A549 (cell line): ENCODE measurements at regions not wholly inside any gene's neighbourhood (a gene's known extent, or its start where the extent isn't known, plus 50 kb on each side); places are given as distances from the start of the nearest gene placed in this dataset.

Source experiments
- ATAC-seq, 2 experiments: fragments of 200-7000 bp in 1 of 2; fragments of >200 bp in 1 of 2; cut with Nextera tagmentation in 1 of 2; cut with Tn5 transposase in 1 of 2; 3 replicates each; pipeline versions ENCODE4 v1.8.0 to v1.9.1; 2018 to 2020; ENCODE audit warnings: mild to moderate bottlenecking in 1 of 2, moderate library complexity in 1 of 2
- CTCF ChIA-PET: fragments of 300-600 bp; sonication (Branson Sonifier 250); formaldehyde crosslinking; extraction: SDS; loops from one replicate; lab custom pipeline; 2021; ENCODE audit warnings: antibody characterized with exemption, inconsistent platforms; lab: Yijun Ruan, JAX
- POLR2A ChIA-PET: fragments of 350-600 bp; formaldehyde crosslinking; extraction: SDS; loops from one replicate; lab custom pipeline; 2021; ENCODE audit warnings: antibody characterized with exemption, inconsistent platforms; lab: Yijun Ruan, JAX
- DNase-seq, 2 experiments: peaks; one replicate each; pipeline versions ENCODE4 v3.0.0 to v3.0.0-alpha.2; 2011 to 2016; ENCODE audit warnings: low read depth in 1 of 2, low spot score in 1 of 2
- FAIRE-seq: peaks from 2 replicates; lab custom pipeline; 2011; peaks lifted over from hg19 to GRCh38; lab: Jason Lieb, UNC
- H3K27ac ChIP-seq, 2 experiments: fragments of >200 bp; sonication (Bioruptor Twin); formaldehyde crosslinking; 3 replicates each; pipeline ENCODE4 v1.5.1; 2016 to 2017
- H3K4me1 ChIP-seq: fragments of >200 bp; sonication (Bioruptor Twin); formaldehyde crosslinking; 3 replicates; pipeline ENCODE4 v1.6.1; 2016
- H3K4me2 ChIP-seq: fragments of >200 bp; sonication (Bioruptor Twin); formaldehyde crosslinking; 3 replicates; pipeline ENCODE4 v1.6.1; 2016
- H3K4me3 ChIP-seq: fragments of >200 bp; sonication (Bioruptor Twin); formaldehyde crosslinking; 3 replicates; pipeline ENCODE4 v1.5.1; 2016
- H3K9me3 ChIP-seq: fragments of >200 bp; sonication (Bioruptor Twin); formaldehyde crosslinking; 3 replicates; pipeline ENCODE4 v1.6.1; 2016
- ATOH8 ChIP-seq: fragments of 250-450 bp; sonication (Bioruptor Pico); IDR thresholded peaks from 2 replicates; pipeline ENCODE4 v1.5.0; 2020; ENCODE audit warnings: low read depth, mild to moderate bottlenecking, moderate library complexity
- BCL3 ChIP-seq: fragments of >200 bp; sonication (Bioruptor Twin); formaldehyde crosslinking; IDR thresholded peaks from 3 replicates; pipeline ENCODE4 v1.6.1; 2016
- CBX8 ChIP-seq: fragments of 200-600 bp; sonication (generic); IDR thresholded peaks from 2 replicates; pipeline ENCODE4 v1.6.1; 2016
- CTCF ChIP-seq: fragments of >200 bp; sonication (Bioruptor Twin); formaldehyde crosslinking; IDR thresholded peaks from 3 replicates; pipeline ENCODE4 v1.5.1; 2016
- E2F6 ChIP-seq: IDR thresholded peaks from 2 replicates; pipeline ENCODE4 v1.6.1; 2012; ENCODE audit warnings: low read depth, borderline replicate concordance
- FOSL2 ChIP-seq, 2 experiments: fragments of 450-650 bp in 1 of 2; fragments of >200 bp in 1 of 2; sonication (Bioruptor Twin) in 1 of 2; formaldehyde crosslinking; IDR thresholded peaks; 2 replicates each; pipeline versions ENCODE4 v1.5.0 to v1.6.1; 2016 to 2020; ENCODE audit warnings: mild to moderate bottlenecking in 1 of 2, moderate library complexity in 1 of 2
- FOXS1 ChIP-seq: fragments of 250-450 bp; sonication (Bioruptor Pico); IDR thresholded peaks from 2 replicates; pipeline ENCODE4 v1.5.0; 2020; ENCODE audit warnings: mild to moderate bottlenecking, moderate library complexity
- HOXB13 ChIP-seq: fragments of 250-450 bp; sonication (Bioruptor Pico); IDR thresholded peaks from 2 replicates; pipeline ENCODE4 v1.5.0; 2020; ENCODE audit warnings: low read depth, mild to moderate bottlenecking, moderate library complexity
- KDM5A ChIP-seq: fragments of 200-600 bp; sonication (generic); IDR thresholded peaks from 2 replicates; pipeline ENCODE4 v1.6.1; 2016; ENCODE audit warnings: antibody characterized with exemption, mild to moderate bottlenecking
- MYC ChIP-seq: IDR thresholded peaks from 2 replicates; pipeline ENCODE4 v1.6.1; 2012; ENCODE audit warnings: mild to moderate bottlenecking, inconsistent platforms, low read length, improper control_type of control experiment, borderline replicate concordance
- NFE2L2 ChIP-seq: fragments of 150-350 bp; conservative IDR thresholded peaks from 2 replicates; pipeline ENCODE4 v1.6.1; 2014; ENCODE audit warnings: low read length
- NPAS2 ChIP-seq: fragments of 250-450 bp; sonication (Bioruptor Pico); IDR thresholded peaks from 2 replicates; pipeline ENCODE4 v1.8.0; 2022; ENCODE audit warnings: mild to moderate bottlenecking, moderate library complexity, borderline replicate concordance
- NR3C1 ChIP-seq: fragments of >200 bp; sonication (Bioruptor Twin); formaldehyde crosslinking; IDR thresholded peaks from 3 replicates; pipeline ENCODE4 v1.6.1; 2017
- POLR2A ChIP-seq: IDR thresholded peaks from 2 replicates; pipeline ENCODE4 v1.6.1; 2012; ENCODE audit warnings: mild to moderate bottlenecking, low read length
- POLR2AphosphoS2 ChIP-seq: conservative IDR thresholded peaks from 2 replicates; pipeline ENCODE4 v1.6.1; 2012; ENCODE audit warnings: low read length, improper control_type of control experiment, inconsistent platforms
- RARB ChIP-seq: fragments of 250-450 bp; sonication (Bioruptor Pico); IDR thresholded peaks from 2 replicates; pipeline ENCODE4 v1.8.0; 2021; ENCODE audit warnings: mild to moderate bottlenecking, moderate library complexity
- RFX5 ChIP-seq: fragments of 450-650 bp; IDR thresholded peaks from 2 replicates; pipeline ENCODE4 v1.7.1; 2014; ENCODE audit warnings: antibody characterized with exemption, mild to moderate bottlenecking, moderate library complexity
- TFCP2L1 ChIP-seq: fragments of 250-450 bp; sonication (Bioruptor Pico); IDR thresholded peaks from 2 replicates; pipeline ENCODE4 v1.5.0; 2021; ENCODE audit warnings: mild to moderate bottlenecking
- USF2 ChIP-seq: fragments of 450-650 bp; IDR thresholded peaks from 2 replicates; pipeline ENCODE4 v1.6.1; 2014; ENCODE audit warnings: antibody characterized with exemption
- ZFP36 ChIP-seq: fragments of 450-650 bp; IDR thresholded peaks from 2 replicates; pipeline ENCODE4 v1.6.1; 2014; ENCODE audit warnings: borderline replicate concordance; ENCODE audit not compliant: partially characterized antibody
- ZSCAN20 ChIP-seq: fragments of 250-450 bp; sonication (Bioruptor Pico); IDR thresholded peaks from 2 replicates; pipeline ENCODE4 v1.8.0; 2022; ENCODE audit warnings: mild to moderate bottlenecking, moderate library complexity
- WGBS: methylation state at CpG from one replicate; pipeline ENCODE4 v1.1.6; 2017; ENCODE audit errors: missing lambda C conversion rate; 5-methylcytosine and 5-hydroxymethylcytosine counted together

- no peak overlapping the region for H3K27ac ChIP-seq
- DNase-seq (no peak), FAIRE-seq (no peak), ATAC-seq (no peak)
- H3K4me1 ChIP-seq = no peaks in the 10 kb centered on the region
- H3K9me3 ChIP-seq = no peaks in the 10 kb centered on the region
- POLR2A ChIA-PET = no interaction called here
- TF ChIP-seq ZFP36 (no peak), CTCF (no peak), CBX8 (no peak), ATOH8 (CRISPR knock-in tag) (no peak), KDM5A (no peak), MYC (no peak), USF2 (no peak), FOXS1 (CRISPR knock-in tag) (no peak), HOXB13 (CRISPR knock-in tag) (no peak), ZSCAN20 (CRISPR knock-in tag) (no peak), RARB (CRISPR knock-in tag) (no peak), NR3C1 (no peak), RFX5 (no peak), NFE2L2 (no peak), E2F6 (no peak), POLR2AphosphoS2 (no peak), NPAS2 (CRISPR knock-in tag) (no peak)
- 23% methylated on average over 4 of the region's 4 CpGs for WGBS
- H3K4me2 ChIP-seq = no peak overlapping the region
- CTCF ChIA-PET = no interaction called here
- H3K4me3 ChIP-seq = no peak overlapping the region
Observed at GRCh38 chr14:49228552-49228951, 357.6 kb downstream of the RPS29 start.

- CTCF ChIA-PET = no interaction called here
- DNase-seq (no peak), FAIRE-seq (no peak), ATAC-seq (no peak)
- POLR2A ChIA-PET = no interaction called here
- H3K27ac ChIP-seq = no peak overlapping the region
- TF ChIP-seq FOSL2 (IDR thresholded peaks at IDR 0.05) = no peak
- no peak for TF ChIP-seq FOSL2 (CRISPR knock-in tag; IDR thresholded peaks at IDR 0.05)
- TF ChIP-seq BCL3 = no peak
- no peak for TF ChIP-seq CTCF
- no peak for TF ChIP-seq POLR2A
- no peak for TF ChIP-seq TFCP2L1 (CRISPR knock-in tag)
- no peak overlapping the region for H3K4me3 ChIP-seq
- H3K4me2 ChIP-seq = no peak overlapping the region
- 6% methylated on average over 3 of the region's 3 CpGs for WGBS
- H3K9me3 ChIP-seq = no peaks in the 10 kb centered on the region
- no peaks in the 10 kb centered on the region for H3K4me1 ChIP-seq
Observed at GRCh38 chr14:49221316-49221715, 364.9 kb downstream of the RPS29 start.
